Right lobe of liver (tissue), 6 donors: ENCODE measurements at regions not wholly inside any gene's neighbourhood (a gene's known extent, or its start where the extent isn't known, plus 50 kb on each side); places are given as distances from the start of the nearest gene placed in this dataset.

Experiments used
- ATAC-seq, 4 donors: fragments of 200-7000 bp; cut with Tn5 transposase; one replicate each; pipeline ENCODE4 v1.9.1; 2020; ENCODE audit warnings: mild to moderate bottlenecking in 4 of 4, moderate library complexity in 4 of 4
- DNase-seq, 3 donors: peaks; one replicate each; pipeline ENCODE4 v3.0.0-alpha.2; 2020
- H3K27ac ChIP-seq, 3 donors: fragments of 200-600 bp; one replicate each; pipeline ENCODE4 v1.8.0; 2022
- H3K27me3 ChIP-seq, 2 donors: fragments of 200-600 bp; one replicate each; pipeline ENCODE4 v1.8.0; 2022
- H3K36me3 ChIP-seq, 4 donors: fragments of 200-600 bp; sonication (generic) in 1 of 4; one replicate each; pipeline versions ENCODE4 v1.5.1 to v1.8.0; 2017 to 2022; ENCODE audit warnings: control low read depth in 1 of 4
- H3K4me1 ChIP-seq, 4 donors: fragments of 200-600 bp; sonication (generic) in 1 of 4; one replicate each; pipeline versions ENCODE4 v1.5.1 to v1.8.0; 2017 to 2022; ENCODE audit warnings: control low read depth in 1 of 4
- H3K4me3 ChIP-seq, 3 donors: fragments of 200-600 bp; one replicate each; pipeline ENCODE4 v1.8.0; 2022
- H3K9me3 ChIP-seq, 4 donors: fragments of 200-600 bp; sonication (generic) in 1 of 4; one replicate each; pipeline versions ENCODE4 v1.5.1 to v1.8.0; 2017 to 2022; ENCODE audit warnings: control low read depth in 1 of 4
- POLR2A ChIP-seq: fragments of 450-650 bp; IDR thresholded peaks from one replicate; pipeline ENCODE4 v1.6.1; 2017; ENCODE audit warnings: antibody characterized with exemption, mild to moderate bottlenecking
- WGBS: methylation state at CpG from one replicate; pipeline ENCODE4 v1.1.6; 2018; ENCODE audit warnings: low coverage, low lambda C conversion rate; ENCODE audit not compliant: insufficient coverage; ENCODE audit errors: missing lambda C conversion rate; 5-methylcytosine and 5-hydroxymethylcytosine counted together
- intact Hi-C, 2 donors: fragments of 100-400 bp; cut with DNase I; formaldehyde crosslinking; loops; one replicate each; pipeline versions ENCODE4 v1.11.2 to v1.14.1; 2022
- TF ChIP-seq, protein P1 (sequence below), 4 donors: fragments of 200-600 bp in 3 of 4; fragments of 450-650 bp in 1 of 4; IDR thresholded peaks; one replicate each; pipeline versions ENCODE4 v1.5.1 to v1.8.0; 2016 to 2022; ENCODE audit warnings: antibody characterized with exemption in 4 of 4, mild to moderate bottlenecking in 2 of 4
- donor health status: DM: no; HTN: yes; CAD: no.
- donor health status: DM: no; HTN: no; CAD: no.
- donor health status: DM: no; HTN: no; CAD: no.
- donor health status: DM: no; HTN: yes; CAD: no.
- donor health status: DM: no; HTN: yes; CAD: no.

- ATAC-seq (no peak), DNase-seq (no peak)
- H3K36me3 ChIP-seq = no peaks in the 10 kb centered on the region
- no peaks in the 10 kb centered on the region for H3K27me3 ChIP-seq
- no peak overlapping the region for H3K27ac ChIP-seq
- H3K9me3 ChIP-seq = no peaks in the 10 kb centered on the region
- WGBS = 73% methylated on average over 7 of the region's 7 CpGs
- no peak for TF ChIP-seq POLR2A
- TF ChIP-seq, protein P1, sequence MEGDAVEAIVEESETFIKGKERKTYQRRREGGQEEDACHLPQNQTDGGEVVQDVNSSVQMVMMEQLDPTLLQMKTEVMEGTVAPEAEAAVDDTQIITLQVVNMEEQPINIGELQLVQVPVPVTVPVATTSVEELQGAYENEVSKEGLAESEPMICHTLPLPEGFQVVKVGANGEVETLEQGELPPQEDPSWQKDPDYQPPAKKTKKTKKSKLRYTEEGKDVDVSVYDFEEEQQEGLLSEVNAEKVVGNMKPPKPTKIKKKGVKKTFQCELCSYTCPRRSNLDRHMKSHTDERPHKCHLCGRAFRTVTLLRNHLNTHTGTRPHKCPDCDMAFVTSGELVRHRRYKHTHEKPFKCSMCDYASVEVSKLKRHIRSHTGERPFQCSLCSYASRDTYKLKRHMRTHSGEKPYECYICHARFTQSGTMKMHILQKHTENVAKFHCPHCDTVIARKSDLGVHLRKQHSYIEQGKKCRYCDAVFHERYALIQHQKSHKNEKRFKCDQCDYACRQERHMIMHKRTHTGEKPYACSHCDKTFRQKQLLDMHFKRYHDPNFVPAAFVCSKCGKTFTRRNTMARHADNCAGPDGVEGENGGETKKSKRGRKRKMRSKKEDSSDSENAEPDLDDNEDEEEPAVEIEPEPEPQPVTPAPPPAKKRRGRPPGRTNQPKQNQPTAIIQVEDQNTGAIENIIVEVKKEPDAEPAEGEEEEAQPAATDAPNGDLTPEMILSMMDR (IDR thresholded peaks at IDR 0.05) = no peak
- H3K4me3 ChIP-seq = no peak overlapping the region
- intact Hi-C loops = no loop called here
- H3K4me1 ChIP-seq = no peaks in the 10 kb centered on the region
These were observed 1089.9 kb upstream of the CDH6 start for GRCh38 chr5:30103452-30104202.

GRCh38 chr5:30103052-30103451 is 1090.4 kb upstream of the CDH6 start:
- WGBS = 69% methylated on average over 1 of the region's 1 CpG
- H3K9me3 ChIP-seq = no peaks in the 10 kb centered on the region
- H3K27me3 ChIP-seq = no peaks in the 10 kb centered on the region
- no peak overlapping the region for H3K27ac ChIP-seq
- H3K4me1 ChIP-seq = no peaks in the 10 kb centered on the region
- no peak for TF ChIP-seq POLR2A
- TF ChIP-seq, protein P1 (IDR thresholded peaks at IDR 0.05) = no peak
- intact Hi-C loops = no loop called here
- H3K4me3 ChIP-seq = no peak overlapping the region
- no peak for ATAC-seq
- no peaks in the 10 kb centered on the region for H3K36me3 ChIP-seq
- DNase-seq = no peak

- ATAC-seq (no peak), DNase-seq (no peak)
- no peaks in the 10 kb centered on the region for H3K27me3 ChIP-seq
- no peaks in the 10 kb centered on the region for H3K9me3 ChIP-seq
- intact Hi-C loops = no loop called here
- H3K4me1 ChIP-seq = no peaks in the 10 kb centered on the region
- WGBS = 62% methylated on average over 2 of the region's 2 CpGs
- TF ChIP-seq, protein P1 (IDR thresholded peaks at IDR 0.05) = no peak
- TF ChIP-seq POLR2A = no peak
- no peak overlapping the region for H3K4me3 ChIP-seq
- no peak overlapping the region for H3K27ac ChIP-seq
- H3K36me3 ChIP-seq = no peaks in the 10 kb centered on the region
These were observed 1091.3 kb upstream of the CDH6 start for GRCh38 chr5:30102185-30102584.

GRCh38 chr5:30100929-30101328 is 1092.6 kb upstream of the CDH6 start:
- Histone ChIP-seq H3K4me3 (no peak overlapping the region), H3K27ac (no peak overlapping the region), H3K4me1 (no peaks in the 10 kb centered on the region), H3K36me3 (no peaks in the 10 kb centered on the region), H3K27me3 (no peaks in the 10 kb centered on the region), H3K9me3 (no peaks in the 10 kb centered on the region)
- no peak for DNase-seq
- 27% methylated on average over 2 of the region's 2 CpGs for whole genome bisulfite sequencing
- no peak for TF ChIP-seq POLR2A
- TF ChIP-seq, protein P1 (IDR thresholded peaks at IDR 0.05) = no peak
- no peak for ATAC-seq
- intact Hi-C loops = no loop called here
